A204.1 (cell line): ENCODE measurements at regions not wholly inside any gene's neighbourhood (a gene's known extent, or its start where the extent isn't known, plus 50 kb on each side); places are given as distances from the start of the nearest gene placed in this dataset.
A peak's percentile ranks its signal among the peaks of the same experiment; 100 is the strongest.

Experiments used
- FAIRE-seq: peaks from 2 replicates; lab custom pipeline; 2012; peaks lifted over from hg19 to GRCh38; lab: Jason Lieb, UNC

GRCh38 chr13:91185294-91185863 is 162.1 kb upstream of the MIR17HG start:
- FAIRE-seq, result peak; percentile 81

- FAIRE-seq, result no peak
Observed at GRCh38 chr13:91187522-91187921, 160.0 kb upstream of the MIR17HG start.

GRCh38 chr13:91189506-91189905 is 158.0 kb upstream of the MIR17HG start:
- no peak for FAIRE-seq

GRCh38 chr13:91193358-91193757 is 154.1 kb upstream of the MIR17HG start:
- FAIRE-seq, result no peak

GRCh38 chr13:91195789-91196188 is 151.7 kb upstream of the MIR17HG start:
- FAIRE-seq, result no peak

- FAIRE-seq, result no peak
Observed at GRCh38 chr13:91196958-91197357, 150.5 kb upstream of the MIR17HG start.

DNA sequence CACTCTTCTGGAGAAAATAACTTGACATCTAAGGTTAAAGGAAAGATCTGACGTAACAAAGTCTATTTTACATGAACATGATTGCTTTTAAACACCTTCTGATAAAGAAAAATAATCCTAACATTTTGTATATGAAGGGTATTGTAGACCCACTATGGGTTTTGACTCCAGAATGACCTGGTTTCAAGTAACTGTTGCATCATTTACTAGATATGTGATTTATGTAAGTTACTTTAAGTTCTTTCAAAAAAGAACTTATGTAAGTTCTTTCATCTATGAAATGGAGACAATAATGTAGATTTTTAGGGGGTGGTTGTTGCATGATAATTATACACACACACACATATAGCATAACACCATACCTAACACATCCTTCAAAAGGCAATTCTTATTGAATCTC is 147.6 kb upstream of the MIR17HG start:
- no peak for FAIRE-seq

- FAIRE-seq, result no peak
Observed at GRCh38 chr13:91200486-91200885, 147.0 kb upstream of the MIR17HG start.

DNA sequence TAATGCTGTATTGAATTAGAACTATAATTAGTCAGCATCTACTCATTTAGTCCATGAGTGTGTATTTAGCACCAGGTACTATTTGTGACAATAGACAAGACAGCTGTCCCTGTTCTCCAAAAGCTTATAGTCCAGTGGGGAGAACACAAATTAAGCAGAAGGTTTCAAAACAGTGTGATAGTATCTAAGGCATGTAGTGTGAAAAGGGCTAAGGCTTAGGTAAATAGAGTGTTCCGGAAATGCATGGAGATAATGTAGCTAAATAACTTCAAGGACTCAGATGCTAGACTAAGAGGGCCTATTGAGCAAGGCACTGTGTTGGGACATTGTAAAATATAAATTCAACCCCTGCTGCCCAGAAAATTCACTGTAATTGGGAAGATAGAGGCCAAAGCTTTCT is 144.1 kb upstream of the MIR17HG start:
- no peak for FAIRE-seq

DNA sequence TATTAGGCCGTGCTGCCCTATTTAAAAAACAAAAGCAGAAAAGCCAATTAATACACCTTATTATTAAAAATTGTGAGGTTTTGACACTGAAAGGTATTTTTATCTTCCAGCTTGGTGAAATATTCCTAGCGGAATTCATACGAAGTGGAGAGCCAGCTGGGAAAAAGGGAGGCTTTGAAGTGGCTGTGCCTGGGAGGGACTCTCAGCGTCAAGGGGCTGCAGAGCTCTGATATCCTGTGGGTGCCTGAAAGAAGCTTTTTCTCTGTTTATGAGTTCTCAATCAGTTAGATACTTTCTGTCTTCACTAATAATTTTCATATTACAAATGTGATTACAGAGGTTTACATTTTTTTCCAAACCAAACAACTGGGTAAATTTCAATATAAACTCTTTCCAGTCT is 140.2 kb upstream of the MIR17HG start:
- FAIRE-seq, result no peak

- FAIRE-seq, result no peak
Observed at GRCh38 chr13:91211510-91211909, 136.0 kb upstream of the MIR17HG start.

- FAIRE-seq, result no peak
Observed at GRCh38 chr13:91212231-91212630, 135.3 kb upstream of the MIR17HG start.

DNA sequence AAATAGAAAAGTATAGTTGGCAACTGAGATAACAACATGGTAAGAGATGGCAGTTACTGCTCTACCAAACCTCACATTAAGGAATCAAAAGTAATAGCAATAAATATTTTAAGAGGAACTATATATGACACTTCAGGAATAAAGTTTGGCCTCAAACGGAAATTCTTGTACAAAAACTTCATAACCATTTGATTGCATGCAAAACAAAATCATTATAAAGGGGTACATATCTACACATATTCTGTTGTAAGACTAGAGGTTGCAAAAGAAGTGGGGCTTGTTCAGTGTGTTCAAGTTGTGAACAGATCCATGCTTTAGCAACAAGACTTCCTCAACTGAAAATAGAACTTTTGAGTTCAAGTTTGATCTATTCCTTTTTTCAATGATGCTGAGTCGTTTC is 133.5 kb upstream of the MIR17HG start:
- FAIRE-seq, result no peak

DNA sequence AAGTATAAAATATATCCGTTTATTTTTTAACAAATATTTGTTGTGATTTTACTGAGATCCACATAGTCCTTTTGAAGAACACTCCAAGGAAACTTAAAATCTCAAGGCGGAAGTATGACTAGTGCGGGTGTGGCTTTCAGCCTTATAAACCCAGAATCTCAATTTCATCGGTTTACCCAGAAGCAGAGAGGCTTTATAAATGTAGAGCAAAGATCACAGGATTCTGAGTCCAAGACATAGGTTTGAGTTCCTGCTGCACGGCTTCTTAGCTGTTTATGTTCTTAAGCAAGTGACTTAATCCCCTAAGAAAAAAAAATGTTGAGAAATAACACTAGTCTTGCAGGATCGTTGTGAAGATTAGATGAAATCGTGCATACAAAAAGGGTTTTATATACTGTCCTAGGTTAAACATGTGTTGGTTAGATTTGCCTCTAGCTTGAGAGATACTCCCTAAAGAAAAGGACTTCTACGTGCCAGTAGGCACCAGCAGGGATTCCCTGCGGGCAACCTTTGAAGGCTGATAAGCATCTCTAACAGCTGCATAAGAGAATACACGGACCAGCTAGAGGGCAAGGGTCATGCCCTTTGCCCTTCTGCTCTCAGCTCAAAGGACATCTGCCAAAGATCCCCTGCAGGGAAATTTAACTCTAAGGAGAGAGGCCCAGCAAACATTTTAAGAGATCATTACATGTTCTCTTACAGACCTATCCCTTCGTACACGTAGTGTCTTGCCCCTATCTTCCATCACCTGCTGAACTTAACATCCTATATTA is 130.4 kb upstream of the MIR17HG start:
- no peak for FAIRE-seq

- FAIRE-seq, result no peak
Observed at GRCh38 chr13:91219201-91219600, 128.3 kb upstream of the MIR17HG start.

GRCh38 chr13:91220872-91221271 is 126.6 kb upstream of the MIR17HG start:
- FAIRE-seq, result no peak

DNA sequence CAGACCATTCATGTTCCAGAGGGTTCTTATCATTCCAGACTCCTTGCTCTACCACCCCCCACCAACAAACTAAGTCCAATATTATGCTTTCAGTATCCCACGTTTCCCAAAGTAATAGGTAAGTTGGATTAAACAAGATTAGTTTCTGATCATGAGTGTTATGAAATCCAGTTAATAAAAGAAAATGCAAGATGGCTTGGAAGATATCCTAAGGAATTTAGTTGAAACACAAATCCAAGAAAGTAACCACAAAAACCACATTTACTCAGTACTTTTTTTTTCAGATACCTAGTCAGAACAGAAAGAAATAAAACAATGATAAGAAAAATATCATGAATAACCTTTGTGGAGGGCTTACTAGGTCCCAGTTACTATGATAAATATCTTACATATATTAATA is 119.4 kb upstream of the MIR17HG start:
- FAIRE-seq, result no peak

- no peak for FAIRE-seq
Observed at GRCh38 chr13:91228940-91229339, 118.5 kb upstream of the MIR17HG start.

- FAIRE-seq, result no peak
Observed at GRCh38 chr13:91232716-91233115, 114.8 kb upstream of the MIR17HG start.

GRCh38 chr13:91233291-91233690 is 114.2 kb upstream of the MIR17HG start:
- FAIRE-seq, result no peak

- no peak for FAIRE-seq
Observed at GRCh38 chr13:91236182-91236581, 111.3 kb upstream of the MIR17HG start.

DNA sequence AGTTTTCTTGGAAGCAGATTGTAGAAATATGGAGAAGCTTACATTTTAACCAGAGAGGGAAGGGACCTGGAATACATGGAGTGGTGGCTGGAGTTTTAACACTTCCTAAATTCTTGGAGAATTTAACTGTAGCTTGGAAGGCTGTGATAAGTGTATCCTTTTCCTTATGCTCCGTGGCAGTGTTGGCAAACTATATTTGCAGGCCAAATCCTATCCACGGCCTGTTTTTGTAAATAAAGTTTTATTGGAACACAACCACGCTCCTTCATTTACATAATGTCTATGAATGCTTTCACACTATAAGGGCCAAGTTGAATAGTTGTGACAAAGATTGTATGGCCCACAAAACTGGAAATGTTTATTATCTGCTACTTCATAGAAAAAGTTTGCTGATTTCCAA is 110.6 kb upstream of the MIR17HG start:
- no peak for FAIRE-seq

- no peak for FAIRE-seq
Observed at GRCh38 chr13:91238036-91238435, 109.5 kb upstream of the MIR17HG start.

- FAIRE-seq, result no peak
Observed at GRCh38 chr13:91240341-91240740, 107.1 kb upstream of the MIR17HG start.
